H1 (cell line): ENCODE measurements at regions not wholly inside any gene's neighbourhood (a gene's known extent, or its start where the extent isn't known, plus 50 kb on each side); places are given as distances from the start of the nearest gene placed in this dataset.

Source experiments
- CTCF ChIA-PET: fragments of 300-600 bp; sonication (Branson Sonifier 250); formaldehyde crosslinking; loops from one replicate; lab custom pipeline; 2021; ENCODE audit not compliant: partially characterized antibody; lab: Charles Lee
- POLR2A ChIA-PET: fragments of 300-600 bp; sonication (Branson Sonifier 250); formaldehyde crosslinking; loops from one replicate; lab custom pipeline; 2021; ENCODE audit warnings: inconsistent platforms; ENCODE audit not compliant: partially characterized antibody; lab: Charles Lee
- DNase-seq, 2 experiments: peaks; one replicate each; pipeline versions ENCODE4 v3.0.0 to v3.0.0-alpha.2; 2010 to 2022; ENCODE audit warnings: low spot score in 2 of 2, low read depth in 1 of 2, mixed read lengths in 1 of 2
- FAIRE-seq: peaks from 2 replicates; lab custom pipeline; 2011; peaks lifted over from hg19 to GRCh38; lab: Jason Lieb, UNC
- H2AFZ ChIP-seq: 2 replicates; pipeline ENCODE4 v1.8.1; 2012; ENCODE audit warnings: low read length, inconsistent platforms
- H2AK5ac ChIP-seq: 2 replicates; pipeline ENCODE4 v1.6.1; 2013; ENCODE audit warnings: low read depth, low read length
- H2BK120ac ChIP-seq: replicated peaks from 2 replicates; pipeline ENCODE3; 2013; ENCODE audit warnings: low read depth, low read length, inconsistent platforms
- H2BK12ac ChIP-seq: 2 replicates; pipeline ENCODE4 v1.6.1; 2013; ENCODE audit warnings: low read depth, low read length
- H2BK15ac ChIP-seq: 2 replicates; pipeline ENCODE4 v1.6.1; 2013; ENCODE audit warnings: low read length
- H2BK20ac ChIP-seq: 2 replicates; pipeline ENCODE4 v1.6.1; 2013; ENCODE audit warnings: low read length
- H2BK5ac ChIP-seq: 2 replicates; pipeline ENCODE4 v1.6.1; 2013; ENCODE audit warnings: low read depth, low read length
- H3K14ac ChIP-seq: 2 replicates; pipeline ENCODE4 v1.6.1; 2013; ENCODE audit warnings: inconsistent platforms; ENCODE audit not compliant: insufficient read length
- H3K18ac ChIP-seq: 2 replicates; pipeline ENCODE4 v1.6.1; 2013; ENCODE audit warnings: low read length; ENCODE audit errors: extremely low read depth
- H3K23ac ChIP-seq: 2 replicates; pipeline ENCODE4 v1.6.1; 2013; ENCODE audit warnings: inconsistent platforms; ENCODE audit not compliant: insufficient read length
- H3K23me2 ChIP-seq: 2 replicates; pipeline ENCODE4 v1.6.1; 2013; ENCODE audit warnings: low read depth, low read length
- H3K27ac ChIP-seq: 2 replicates; pipeline ENCODE4 v1.6.1; 2011; ENCODE audit warnings: low read depth, low read length, inconsistent platforms
- H3K27me3 ChIP-seq, 4 experiments: replicated peaks in 1 of 4; 1 replicate in 1 of 4; 2 replicates in 3 of 4; pipeline versions ENCODE4 v1.6.1 to v1.8.1; 2011 to 2013; ENCODE audit warnings: low read length in 3 of 4, mild to moderate bottlenecking in 3 of 4, inconsistent platforms in 2 of 4, mixed read lengths in 2 of 4, moderate library complexity in 1 of 4; ENCODE audit not compliant: control insufficient read depth in 3 of 4, insufficient read depth in 3 of 4; ENCODE audit errors: extremely low read depth in 1 of 4
- H3K36me3 ChIP-seq, 4 experiments: 2 replicates each; pipeline versions ENCODE4 v1.6.1 to v1.8.1; 2011 to 2013; ENCODE audit warnings: mild to moderate bottlenecking in 4 of 4, low read length in 3 of 4, moderate library complexity in 2 of 4, control low read depth in 1 of 4, inconsistent platforms in 1 of 4; ENCODE audit not compliant: insufficient read depth in 4 of 4, control insufficient read depth in 2 of 4
- H3K4ac ChIP-seq: replicated peaks from 2 replicates; pipeline ENCODE3; 2013; ENCODE audit warnings: low read length, low read depth, mixed read lengths, inconsistent platforms; ENCODE audit not compliant: insufficient read length
- H3K4me1 ChIP-seq, 4 experiments: replicated peaks in 1 of 4; 1 replicate in 1 of 4; 2 replicates in 3 of 4; pipeline versions ENCODE4 v1.6.1 to v1.8.1; 2011 to 2013; ENCODE audit warnings: low read length in 3 of 4, inconsistent platforms in 2 of 4, mixed read lengths in 1 of 4; ENCODE audit not compliant: insufficient read depth in 4 of 4, control insufficient read depth in 3 of 4
- H3K4me2 ChIP-seq, 2 experiments: 2 replicates each; pipeline versions ENCODE4 v1.6.1 to v1.8.1; 2011 to 2013; ENCODE audit warnings: low read depth in 2 of 2, low read length in 2 of 2, control low read depth in 1 of 2, inconsistent platforms in 1 of 2, mild to moderate bottlenecking in 1 of 2; ENCODE audit not compliant: insufficient read depth in 1 of 2
- H3K4me3 ChIP-seq, 4 experiments: fragments of 200-600, 300-600 bp in 1 of 4; sonication (generic), shearing (Covaris generic), sonication (Bioruptor Twin) in 1 of 4; 2 replicates each; pipeline versions ENCODE4 v1.5.1 to v1.8.1; 2011 to 2016; ENCODE audit warnings: low read length in 4 of 4, low read depth in 3 of 4, control low read depth in 2 of 4, inconsistent platforms in 2 of 4, mild to moderate bottlenecking in 2 of 4, mixed read lengths in 1 of 4, moderate library complexity in 1 of 4; ENCODE audit not compliant: insufficient read depth in 2 of 4; ENCODE audit errors: extremely low read depth in 1 of 4
- H3K56ac ChIP-seq: replicated peaks from 2 replicates; pipeline ENCODE3; 2013; ENCODE audit warnings: low read depth, mild to moderate bottlenecking, mixed read lengths, low read length, inconsistent platforms; ENCODE audit not compliant: insufficient read length
- H3K79me1 ChIP-seq: 2 replicates; pipeline ENCODE4 v1.6.1; 2013; ENCODE audit warnings: low read depth, low read length, control low read depth
- H3K79me2 ChIP-seq, 2 experiments: 2 replicates each; pipeline versions ENCODE4 v1.6.1 to v1.8.1; 2012 to 2013; ENCODE audit warnings: low read length in 2 of 2, mild to moderate bottlenecking in 2 of 2, inconsistent platforms in 1 of 2; ENCODE audit not compliant: insufficient read depth in 2 of 2, control insufficient read depth in 1 of 2
- H3K9ac ChIP-seq, 4 experiments: replicated peaks in 1 of 4; 1 replicate in 1 of 4; 2 replicates in 3 of 4; pipeline versions ENCODE4 v1.6.1 to v1.8.1; 2011 to 2013; ENCODE audit warnings: low read depth in 3 of 4, low read length in 3 of 4, control low read depth in 2 of 4, mild to moderate bottlenecking in 2 of 4, moderate library complexity in 2 of 4, inconsistent platforms in 1 of 4; ENCODE audit errors: extremely low read depth in 1 of 4
- H3K9me3 ChIP-seq, 2 experiments: 2 replicates each; pipeline versions ENCODE4 v1.6.1 to v1.8.1; 2012 to 2013; ENCODE audit warnings: mild to moderate bottlenecking in 2 of 2, moderate library complexity in 2 of 2, control low read depth in 1 of 2, inconsistent platforms in 1 of 2, low read depth in 1 of 2, low read length in 1 of 2, mixed read lengths in 1 of 2; ENCODE audit not compliant: insufficient read depth in 2 of 2
- H4K20me1 ChIP-seq, 2 experiments: replicated peaks in 1 of 2; 2 replicates each; pipeline versions ENCODE3 to v1.8.1; 2011 to 2013; ENCODE audit warnings: inconsistent platforms in 2 of 2, low read length in 2 of 2, mild to moderate bottlenecking in 1 of 2; ENCODE audit not compliant: insufficient read depth in 2 of 2, control insufficient read depth in 1 of 2
- H4K5ac ChIP-seq: 2 replicates; pipeline ENCODE4 v1.6.1; 2013; ENCODE audit warnings: low read length, low read depth, mixed read lengths, inconsistent platforms; ENCODE audit not compliant: insufficient read length
- H4K8ac ChIP-seq: 2 replicates; pipeline ENCODE4 v1.8.0; 2013; ENCODE audit warnings: mild to moderate bottlenecking, moderate library complexity, low read length, inconsistent platforms; ENCODE audit not compliant: insufficient read depth; ENCODE audit errors: extremely low read depth
- H4K91ac ChIP-seq: replicated peaks from 2 replicates; pipeline ENCODE3; 2013; ENCODE audit warnings: low read length, mixed read lengths, inconsistent platforms; ENCODE audit not compliant: insufficient read length
- ASH2L ChIP-seq: fragments of 200-600, 300-600 bp; sonication (generic); IDR thresholded peaks from one replicate; pipeline ENCODE4 v1.7.1; 2017; ENCODE audit warnings: low read length
- WGBS, 2 experiments: shearing (Covaris generic) in 1 of 2; methylation state at CpG; one replicate each; pipeline versions ENCODE4 v1.1.6 to v1.1.7; 2013 to 2015; ENCODE audit warnings: low lambda C conversion rate in 2 of 2, mixed read lengths in 2 of 2, inconsistent platforms in 1 of 2, low coverage in 1 of 2, missing lambda C conversion rate in 1 of 2; ENCODE audit not compliant: insufficient replicate concordance in 2 of 2, insufficient coverage in 1 of 2, insufficient read length in 1 of 2; ENCODE audit errors: extremely low coverage in 1 of 2, missing lambda C conversion rate in 1 of 2; 5-methylcytosine and 5-hydroxymethylcytosine counted together
- TF ChIP-seq, protein P1 (sequence below): IDR thresholded peaks from 2 replicates; pipeline ENCODE4 v1.6.1; 2011; ENCODE audit warnings: low read depth, mild to moderate bottlenecking, low read length; ENCODE audit not compliant: insufficient read depth

DNA sequence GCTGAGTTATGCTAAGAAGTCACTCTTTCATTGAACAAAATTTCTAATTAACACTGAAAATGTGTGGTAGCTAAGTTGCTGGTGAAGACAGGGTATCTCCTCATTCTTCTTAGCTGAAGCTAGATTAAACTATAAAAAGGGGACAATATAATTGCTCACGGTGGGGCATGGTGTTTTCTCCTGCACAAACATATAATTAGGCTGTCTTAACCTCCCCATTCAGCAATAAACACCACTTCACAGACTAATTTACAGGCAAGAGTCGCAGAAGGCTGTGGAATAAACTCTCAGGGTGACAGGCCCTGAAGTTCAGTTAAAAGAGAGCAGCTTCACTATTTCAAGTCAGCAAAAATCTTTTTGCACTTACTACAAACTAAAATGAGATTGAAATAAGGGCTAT lies 338.9 kb upstream of the NT5E start:
- POLR2A ChIA-PET, result no interaction called here
- Histone ChIP-seq H3K4me2 (no peak overlapping the region), H3K36me3 (no peaks in the 10 kb centered on the region), H2BK120ac (no peak overlapping the region), H2BK15ac (no peak overlapping the region), H3K23me2 (no peaks in the 10 kb centered on the region), H3K9ac (no peak overlapping the region), H3K4me3 (no peak overlapping the region), H4K20me1 (no peaks in the 10 kb centered on the region), H3K79me1 (no peaks in the 10 kb centered on the region), H2AK5ac (no peak overlapping the region), H2AFZ (no peak overlapping the region), H4K8ac (no peak overlapping the region), H3K27ac (no peak overlapping the region), H3K4me1 (peaks cover 0 to 4% (median 0%) of the 10 kb centered on the region in 4 experiments; a peak in 1 of 7 replicates), H4K5ac (no peak overlapping the region), H2BK12ac (no peak overlapping the region), H3K27me3 (peaks cover 0 to 1% (median 0%) of the 10 kb centered on the region in 4 experiments; a peak in 1 of 7 replicates), H3K56ac (no peak overlapping the region), H3K23ac (no peak overlapping the region), H2BK5ac (no peak overlapping the region), H4K91ac (no peak overlapping the region), H3K4ac (no peak overlapping the region), H3K18ac (no peak overlapping the region), H3K14ac (no peak overlapping the region), H3K9me3 (no peaks in the 10 kb centered on the region), H2BK20ac (no peak overlapping the region), H3K79me2 (no peaks in the 10 kb centered on the region)
- CTCF ChIA-PET, result interaction anchor here (0.6 to 1.1 kb wide), 4 partner anchors 16 to 689 kb away, joined by 3 read pairs; no protein-coding TSS in a partner anchor
- no peak for FAIRE-seq
- no peak for DNase-seq
- 89% methylated on average over 2 of the region's 2 CpGs; no CpG with 5 or more reads in 1 of the 2 experiments for WGBS, 2 experiments
- TF ChIP-seq ASH2L, result no peak
- TF ChIP-seq, protein P1, sequence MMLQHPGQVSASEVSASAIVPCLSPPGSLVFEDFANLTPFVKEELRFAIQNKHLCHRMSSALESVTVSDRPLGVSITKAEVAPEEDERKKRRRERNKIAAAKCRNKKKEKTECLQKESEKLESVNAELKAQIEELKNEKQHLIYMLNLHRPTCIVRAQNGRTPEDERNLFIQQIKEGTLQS, result no peak
